GM12864 (cell line): ENCODE measurements at regions not wholly inside any gene's neighbourhood (a gene's known extent, or its start where the extent isn't known, plus 50 kb on each side); places are given as distances from the start of the nearest gene placed in this dataset.

Experiments
- DNase-seq: peaks from one replicate; pipeline ENCODE4 v3.0.0-alpha.2; 2011; ENCODE audit warnings: low read depth
- H3K4me3 ChIP-seq: 2 replicates; pipeline ENCODE4 v1.5.1; 2011; ENCODE audit warnings: mild to moderate bottlenecking, low read depth, low read length, control low read depth
- CTCF ChIP-seq: IDR thresholded peaks from 2 replicates; pipeline ENCODE4 v1.5.1; 2011; ENCODE audit warnings: low read depth, mild to moderate bottlenecking, moderate library complexity, low read length, control low read depth, inconsistent platforms; ENCODE audit errors: missing control alignments

DNA sequence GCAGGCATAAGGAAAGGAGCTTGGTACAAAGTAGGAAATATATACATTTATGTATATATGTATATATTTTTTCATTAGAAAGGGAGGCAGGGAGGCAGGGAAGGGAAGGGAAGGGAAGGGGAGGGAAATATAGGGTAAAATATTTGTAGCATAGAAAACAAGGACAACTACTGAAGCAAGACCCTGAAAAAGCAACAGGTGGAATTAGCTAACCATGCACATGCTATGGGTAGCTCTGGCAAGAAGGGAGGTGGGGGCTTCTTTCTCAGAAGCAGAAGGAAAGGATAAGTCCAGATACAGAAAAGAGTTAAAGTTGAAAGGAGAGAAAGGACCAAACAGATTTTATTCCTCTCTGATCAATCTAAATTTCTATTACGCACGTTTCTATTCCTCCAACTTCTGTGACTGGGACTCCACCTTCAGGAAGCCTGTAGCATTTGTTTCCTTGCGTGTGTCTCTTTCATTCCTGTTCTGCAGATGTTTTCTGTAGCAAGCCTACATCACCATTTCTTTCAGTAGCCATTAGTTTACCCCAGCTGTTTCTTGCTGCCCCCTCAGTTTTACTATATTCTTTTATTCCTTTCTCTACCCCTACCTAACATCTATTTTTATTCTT lies 82.9 kb downstream of the OR13H1 start:
- no peak for TF ChIP-seq CTCF
- DNase-seq = no peak
- no peak overlapping the region for H3K4me3 ChIP-seq

GRCh38 chrX:131630534-131630933 lies 86.7 kb downstream of the OR13H1 start:
- no peak for DNase-seq
- no peak for TF ChIP-seq CTCF
- no peak overlapping the region for H3K4me3 ChIP-seq

DNA sequence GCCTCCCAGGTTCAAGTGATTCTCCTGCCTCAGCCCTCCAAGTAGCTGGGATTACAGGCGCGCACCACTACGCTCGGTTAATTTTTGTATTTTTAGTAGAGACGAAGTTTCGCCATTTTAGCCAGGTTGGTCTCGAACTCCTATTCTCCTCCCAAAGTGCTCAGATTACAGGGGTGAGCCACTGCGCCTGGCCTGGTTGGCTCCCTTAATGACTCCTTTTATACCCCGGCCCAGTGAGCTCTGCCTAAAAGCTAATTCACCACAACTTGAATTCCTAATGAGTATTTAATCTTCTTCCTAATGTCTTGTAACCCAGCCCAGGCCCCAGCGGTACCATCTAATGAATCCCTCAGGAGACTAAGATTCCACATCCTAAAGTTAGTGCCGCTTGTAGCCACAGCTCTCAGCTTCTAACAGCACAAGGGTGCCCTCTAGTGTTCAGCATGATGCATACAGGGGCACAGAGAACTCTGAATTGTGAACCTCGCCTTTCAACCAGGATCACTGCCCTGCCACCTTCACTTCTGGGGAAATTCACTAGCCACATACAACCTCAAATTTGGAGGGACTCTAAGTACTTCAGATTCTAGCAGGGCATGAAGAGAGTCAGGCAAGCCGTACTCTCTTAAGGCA lies 89.5 kb downstream of the OR13H1 start:
- peak; percentile 69 for TF ChIP-seq CTCF
- peak; percentile 1 for DNase-seq
- no peak overlapping the region for H3K4me3 ChIP-seq

DNA sequence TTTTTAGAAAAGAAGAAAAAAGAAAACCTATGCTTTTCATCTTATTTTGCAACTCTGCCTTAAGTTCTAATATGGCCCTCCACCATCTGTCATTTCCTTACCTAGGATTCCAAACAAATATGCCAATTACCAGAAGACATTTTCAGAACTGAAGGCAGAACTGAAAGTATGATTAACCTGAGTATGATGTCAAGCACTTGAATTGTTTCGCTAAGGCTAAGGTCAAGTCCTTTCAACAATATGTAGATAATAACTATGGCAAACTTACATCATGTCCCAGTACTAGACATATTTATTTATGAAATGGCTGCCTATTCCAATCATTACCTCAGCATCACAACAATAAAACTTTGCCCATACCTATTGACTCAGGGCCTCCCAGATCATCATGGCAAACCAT lies 91.0 kb downstream of the OR13H1 start:
- H3K4me3 ChIP-seq = no peak overlapping the region
- no peak for DNase-seq
- TF ChIP-seq CTCF = no peak

DNA sequence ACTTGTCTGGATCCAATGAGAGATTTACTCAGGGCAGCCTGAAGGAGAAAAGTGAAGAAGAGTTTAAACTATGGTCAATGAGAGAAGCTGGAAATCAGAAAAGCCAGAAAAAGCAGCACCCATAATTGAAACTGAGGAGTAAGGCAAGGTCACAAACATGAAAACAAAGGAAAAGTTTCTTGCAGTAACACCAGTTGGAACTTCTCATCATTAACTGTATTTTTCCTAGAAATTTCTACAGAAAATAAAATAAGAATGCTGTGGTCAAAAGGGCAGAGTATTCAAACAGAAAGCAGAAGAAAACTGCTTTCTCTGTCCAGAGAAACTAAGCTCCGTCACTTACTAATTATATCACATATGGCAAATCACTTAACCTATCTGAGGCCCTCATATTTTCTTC lies 102.2 kb downstream of the OR13H1 start:
- TF ChIP-seq CTCF = no peak
- DNase-seq = no peak
- H3K4me3 ChIP-seq = no peak overlapping the region

GRCh38 chrX:131649741-131650140 lies 105.9 kb downstream of the OR13H1 start:
- DNase-seq = no peak
- no peak overlapping the region for H3K4me3 ChIP-seq
- no peak for TF ChIP-seq CTCF
